A549 (cell line): ENCODE measurements at regions not wholly inside any gene's neighbourhood (a gene's known extent, or its start where the extent isn't known, plus 50 kb on each side); places are given as distances from the start of the nearest gene placed in this dataset.

Experiments
- ATAC-seq, 2 experiments: fragments of 200-7000 bp in 1 of 2; fragments of >200 bp in 1 of 2; cut with Nextera tagmentation in 1 of 2; cut with Tn5 transposase in 1 of 2; 3 replicates each; pipeline versions ENCODE4 v1.8.0 to v1.9.1; 2018 to 2020; ENCODE audit warnings: mild to moderate bottlenecking in 1 of 2, moderate library complexity in 1 of 2
- CTCF ChIA-PET: fragments of 300-600 bp; sonication (Branson Sonifier 250); formaldehyde crosslinking; extraction: SDS; loops from one replicate; lab custom pipeline; 2021; ENCODE audit warnings: antibody characterized with exemption, inconsistent platforms; lab: Yijun Ruan, JAX
- POLR2A ChIA-PET: fragments of 350-600 bp; formaldehyde crosslinking; extraction: SDS; loops from one replicate; lab custom pipeline; 2021; ENCODE audit warnings: antibody characterized with exemption, inconsistent platforms; lab: Yijun Ruan, JAX
- DNase-seq, 2 experiments: peaks; one replicate each; pipeline versions ENCODE4 v3.0.0 to v3.0.0-alpha.2; 2011 to 2016; ENCODE audit warnings: low read depth in 1 of 2, low spot score in 1 of 2
- FAIRE-seq: peaks from 2 replicates; lab custom pipeline; 2011; peaks lifted over from hg19 to GRCh38; lab: Jason Lieb, UNC
- H3K27ac ChIP-seq, 2 experiments: fragments of >200 bp; sonication (Bioruptor Twin); formaldehyde crosslinking; 3 replicates each; pipeline ENCODE4 v1.5.1; 2016 to 2017
- H3K4me1 ChIP-seq: fragments of >200 bp; sonication (Bioruptor Twin); formaldehyde crosslinking; 3 replicates; pipeline ENCODE4 v1.6.1; 2016
- H3K4me2 ChIP-seq: fragments of >200 bp; sonication (Bioruptor Twin); formaldehyde crosslinking; 3 replicates; pipeline ENCODE4 v1.6.1; 2016
- H3K4me3 ChIP-seq: fragments of >200 bp; sonication (Bioruptor Twin); formaldehyde crosslinking; 3 replicates; pipeline ENCODE4 v1.5.1; 2016
- H3K9me3 ChIP-seq: fragments of >200 bp; sonication (Bioruptor Twin); formaldehyde crosslinking; 3 replicates; pipeline ENCODE4 v1.6.1; 2016
- BHLHE40 ChIP-seq: IDR thresholded peaks from 2 replicates; pipeline ENCODE4 v1.6.1; 2012; ENCODE audit warnings: low read depth, low read length, inconsistent platforms
- CBX8 ChIP-seq: fragments of 200-600 bp; sonication (generic); IDR thresholded peaks from 2 replicates; pipeline ENCODE4 v1.6.1; 2016
- CHD2 ChIP-seq: fragments of 150-350 bp; IDR thresholded peaks from 2 replicates; pipeline ENCODE4 v1.6.1; 2014; ENCODE audit warnings: low read length; ENCODE audit not compliant: partially characterized antibody
- EHMT2 ChIP-seq: fragments of 200-600 bp; sonication (generic); IDR thresholded peaks from 2 replicates; pipeline ENCODE4 v1.6.1; 2016; ENCODE audit warnings: antibody characterized with exemption, low read depth, mild to moderate bottlenecking, moderate library complexity
- EP300 ChIP-seq, 2 experiments: fragments of >200 bp; sonication (Bioruptor Twin); formaldehyde crosslinking; IDR thresholded peaks; 2 replicates in 1 of 2; 3 replicates in 1 of 2; pipeline ENCODE4 v1.6.1; 2016 to 2017
- FOXS1 ChIP-seq: fragments of 250-450 bp; sonication (Bioruptor Pico); IDR thresholded peaks from 2 replicates; pipeline ENCODE4 v1.5.0; 2020; ENCODE audit warnings: mild to moderate bottlenecking, moderate library complexity
- GATA3 ChIP-seq: IDR thresholded peaks from 2 replicates; pipeline ENCODE4 v1.6.1; 2012; ENCODE audit warnings: borderline replicate concordance
- HEYL ChIP-seq: fragments of 250-450 bp; sonication (Bioruptor Pico); IDR thresholded peaks from 2 replicates; pipeline ENCODE4 v1.8.0; 2021; ENCODE audit warnings: mild to moderate bottlenecking, moderate library complexity
- HOXB13 ChIP-seq: fragments of 250-450 bp; sonication (Bioruptor Pico); IDR thresholded peaks from 2 replicates; pipeline ENCODE4 v1.5.0; 2020; ENCODE audit warnings: low read depth, mild to moderate bottlenecking, moderate library complexity
- HOXB5 ChIP-seq: fragments of 250-450 bp; sonication (Bioruptor Pico); IDR thresholded peaks from 2 replicates; pipeline ENCODE4 v1.5.0; 2020; ENCODE audit warnings: mild to moderate bottlenecking, moderate library complexity
- JUN ChIP-seq, 2 experiments: fragments of >200 bp; sonication (Bioruptor Twin); formaldehyde crosslinking; IDR thresholded peaks; 2 replicates in 1 of 2; 3 replicates in 1 of 2; pipeline ENCODE4 v1.6.1; 2016 to 2017
- JUNB ChIP-seq: fragments of >200 bp; sonication (Bioruptor Twin); formaldehyde crosslinking; IDR thresholded peaks from 2 replicates; pipeline ENCODE4 v1.6.1; 2016
- POLR2A ChIP-seq: IDR thresholded peaks from 2 replicates; pipeline ENCODE4 v1.6.1; 2012; ENCODE audit warnings: mild to moderate bottlenecking, low read length
- POLR2AphosphoS2 ChIP-seq: conservative IDR thresholded peaks from 2 replicates; pipeline ENCODE4 v1.6.1; 2012; ENCODE audit warnings: low read length, improper control_type of control experiment, inconsistent platforms
- RFX5 ChIP-seq: fragments of 450-650 bp; IDR thresholded peaks from 2 replicates; pipeline ENCODE4 v1.7.1; 2014; ENCODE audit warnings: antibody characterized with exemption, mild to moderate bottlenecking, moderate library complexity
- SREBF2 ChIP-seq: fragments of 450-650 bp; IDR thresholded peaks from 2 replicates; pipeline ENCODE4 v1.6.1; 2014; ENCODE audit warnings: mild to moderate bottlenecking, moderate library complexity
- ZSCAN20 ChIP-seq: fragments of 250-450 bp; sonication (Bioruptor Pico); IDR thresholded peaks from 2 replicates; pipeline ENCODE4 v1.8.0; 2022; ENCODE audit warnings: mild to moderate bottlenecking, moderate library complexity
- WGBS: methylation state at CpG from one replicate; pipeline ENCODE4 v1.1.6; 2017; ENCODE audit errors: missing lambda C conversion rate; 5-methylcytosine and 5-hydroxymethylcytosine counted together
- TF ChIP-seq, protein P1 (sequence below): IDR thresholded peaks from 2 replicates; pipeline ENCODE4 v1.6.1; 2012; ENCODE audit warnings: low read depth, borderline replicate concordance
- TF ChIP-seq, protein P2 (sequence below): IDR thresholded peaks from 2 replicates; pipeline ENCODE4 v1.6.1; 2012
- TF ChIP-seq, protein P3 (sequence below): fragments of 450-650 bp; IDR thresholded peaks from 2 replicates; pipeline ENCODE4 v1.6.1; 2014; ENCODE audit warnings: antibody characterized with exemption
- TF ChIP-seq, protein P4 (sequence below): fragments of >200 bp; sonication (Bioruptor Twin); formaldehyde crosslinking; IDR thresholded peaks from 3 replicates; pipeline ENCODE4 v1.5.1; 2016
- TF ChIP-seq, protein P5 (sequence below): fragments of >200 bp; sonication (Bioruptor Twin); formaldehyde crosslinking; IDR thresholded peaks from 3 replicates; pipeline ENCODE4 v1.6.1; 2016
- TF ChIP-seq, protein P6 (sequence below): fragments of >200 bp; sonication (Bioruptor Twin); formaldehyde crosslinking; IDR thresholded peaks from 2 replicates; pipeline ENCODE4 v1.6.1; 2016
- TF ChIP-seq, protein P7 (sequence below): fragments of 150-350 bp; IDR thresholded peaks from 2 replicates; pipeline ENCODE4 v1.6.1; 2014; ENCODE audit warnings: low read depth, mild to moderate bottlenecking, low read length

DNA sequence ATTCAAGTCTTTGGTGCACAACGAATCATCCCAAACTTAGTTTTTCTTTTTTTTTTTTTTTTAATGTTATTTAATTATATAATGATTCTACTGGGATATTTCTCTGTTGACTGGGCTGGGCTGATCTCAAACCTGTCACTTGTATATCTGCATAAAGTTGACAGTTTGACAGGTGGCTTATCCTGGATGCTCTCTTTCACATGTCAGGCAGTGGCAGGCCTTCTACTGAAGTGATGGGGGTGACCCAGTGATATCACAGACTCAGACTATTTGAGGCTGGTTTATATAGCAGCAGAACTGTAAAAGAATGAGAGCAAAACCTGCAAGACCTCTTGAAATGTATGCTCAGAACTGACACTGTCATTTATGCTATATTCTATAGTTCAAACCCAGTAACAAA lies 1813.5 kb upstream of the CDH6 start:
- no peaks in the 10 kb centered on the region for H3K9me3 ChIP-seq
- CTCF ChIA-PET = no interaction called here
- H3K27ac ChIP-seq = no peak overlapping the region
- H3K4me2 ChIP-seq = no peak overlapping the region
- ATAC-seq (no peak), DNase-seq (no peak), FAIRE-seq (no peak)
- H3K4me1 ChIP-seq = no peaks in the 10 kb centered on the region
- H3K4me3 ChIP-seq = no peak overlapping the region
- TF ChIP-seq, protein P1, sequence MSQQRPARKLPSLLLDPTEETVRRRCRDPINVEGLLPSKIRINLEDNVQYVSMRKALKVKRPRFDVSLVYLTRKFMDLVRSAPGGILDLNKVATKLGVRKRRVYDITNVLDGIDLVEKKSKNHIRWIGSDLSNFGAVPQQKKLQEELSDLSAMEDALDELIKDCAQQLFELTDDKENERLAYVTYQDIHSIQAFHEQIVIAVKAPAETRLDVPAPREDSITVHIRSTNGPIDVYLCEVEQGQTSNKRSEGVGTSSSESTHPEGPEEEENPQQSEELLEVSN = no peak
- POLR2A ChIA-PET = no interaction called here
- 32% methylated on average over 1 of the region's 1 CpG for WGBS

DNA sequence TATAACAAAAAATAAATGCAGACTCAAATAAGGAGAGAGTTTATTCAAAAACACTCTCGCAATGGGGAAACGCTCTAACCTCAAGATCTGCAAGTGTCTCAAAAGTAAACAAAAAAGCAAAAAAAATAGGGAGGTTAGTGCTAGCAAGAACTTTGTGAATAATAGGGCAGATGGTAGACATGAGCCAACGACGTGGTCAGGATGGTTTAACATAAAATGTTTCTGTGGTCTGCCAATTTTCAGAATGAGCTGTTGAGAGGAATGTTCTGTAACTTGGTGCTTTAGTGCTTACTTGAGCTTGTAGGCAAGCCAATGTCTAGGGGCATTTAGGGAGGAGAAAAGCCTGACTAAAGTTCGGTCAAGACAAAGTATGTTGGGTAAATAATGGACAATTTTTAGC lies 1813.9 kb upstream of the CDH6 start:
- CTCF ChIA-PET = no interaction called here

DNA sequence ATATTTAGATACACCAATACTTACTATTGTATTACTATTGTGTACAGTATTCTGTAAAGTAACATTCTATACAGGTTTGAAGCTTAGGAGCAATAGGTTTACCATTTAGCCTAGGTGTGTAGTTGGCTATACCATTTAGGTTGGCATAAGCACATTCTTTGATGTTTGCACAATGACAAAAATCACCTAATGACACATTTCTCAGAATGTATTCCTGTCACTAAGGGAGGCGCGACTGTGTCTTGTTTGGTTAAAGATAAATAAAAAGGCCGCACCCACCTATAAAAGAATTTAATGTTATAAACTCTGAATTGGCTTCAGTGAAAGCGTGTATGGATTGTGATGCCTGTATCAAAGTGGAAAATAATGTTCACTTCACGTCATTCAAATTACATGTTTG lies 1815.4 kb upstream of the CDH6 start:
- CTCF ChIA-PET = no interaction called here
- no peak for DNase-seq
- Histone ChIP-seq H3K4me3 (no peak overlapping the region), H3K4me1 (no peaks in the 10 kb centered on the region), H3K9me3 (no peaks in the 10 kb centered on the region), H3K4me2 (no peak overlapping the region), H3K27ac (no peak overlapping the region)
- ATAC-seq = no peak
- POLR2A ChIA-PET = no interaction called here
- TF ChIP-seq, protein P2, sequence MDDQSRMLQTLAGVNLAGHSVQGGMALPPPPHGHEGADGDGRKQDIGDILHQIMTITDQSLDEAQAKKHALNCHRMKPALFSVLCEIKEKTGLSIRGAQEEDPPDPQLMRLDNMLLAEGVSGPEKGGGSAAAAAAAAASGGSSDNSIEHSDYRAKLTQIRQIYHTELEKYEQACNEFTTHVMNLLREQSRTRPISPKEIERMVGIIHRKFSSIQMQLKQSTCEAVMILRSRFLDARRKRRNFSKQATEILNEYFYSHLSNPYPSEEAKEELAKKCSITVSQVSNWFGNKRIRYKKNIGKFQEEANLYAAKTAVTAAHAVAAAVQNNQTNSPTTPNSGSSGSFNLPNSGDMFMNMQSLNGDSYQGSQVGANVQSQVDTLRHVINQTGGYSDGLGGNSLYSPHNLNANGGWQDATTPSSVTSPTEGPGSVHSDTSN = no peak
- TF ChIP-seq SREBF2 (no peak), RFX5 (no peak), CBX8 (no peak), EP300 (IDR thresholded peaks at IDR 0.05) (no peak), HOXB5 (CRISPR knock-in tag) (no peak), POLR2A (no peak), POLR2AphosphoS2 (no peak), JUN (IDR thresholded peaks at IDR 0.05) (no peak), CHD2 (no peak)
- TF ChIP-seq, protein P3, sequence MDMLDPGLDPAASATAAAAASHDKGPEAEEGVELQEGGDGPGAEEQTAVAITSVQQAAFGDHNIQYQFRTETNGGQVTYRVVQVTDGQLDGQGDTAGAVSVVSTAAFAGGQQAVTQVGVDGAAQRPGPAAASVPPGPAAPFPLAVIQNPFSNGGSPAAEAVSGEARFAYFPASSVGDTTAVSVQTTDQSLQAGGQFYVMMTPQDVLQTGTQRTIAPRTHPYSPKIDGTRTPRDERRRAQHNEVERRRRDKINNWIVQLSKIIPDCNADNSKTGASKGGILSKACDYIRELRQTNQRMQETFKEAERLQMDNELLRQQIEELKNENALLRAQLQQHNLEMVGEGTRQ = no peak
- TF ChIP-seq, protein P4, sequence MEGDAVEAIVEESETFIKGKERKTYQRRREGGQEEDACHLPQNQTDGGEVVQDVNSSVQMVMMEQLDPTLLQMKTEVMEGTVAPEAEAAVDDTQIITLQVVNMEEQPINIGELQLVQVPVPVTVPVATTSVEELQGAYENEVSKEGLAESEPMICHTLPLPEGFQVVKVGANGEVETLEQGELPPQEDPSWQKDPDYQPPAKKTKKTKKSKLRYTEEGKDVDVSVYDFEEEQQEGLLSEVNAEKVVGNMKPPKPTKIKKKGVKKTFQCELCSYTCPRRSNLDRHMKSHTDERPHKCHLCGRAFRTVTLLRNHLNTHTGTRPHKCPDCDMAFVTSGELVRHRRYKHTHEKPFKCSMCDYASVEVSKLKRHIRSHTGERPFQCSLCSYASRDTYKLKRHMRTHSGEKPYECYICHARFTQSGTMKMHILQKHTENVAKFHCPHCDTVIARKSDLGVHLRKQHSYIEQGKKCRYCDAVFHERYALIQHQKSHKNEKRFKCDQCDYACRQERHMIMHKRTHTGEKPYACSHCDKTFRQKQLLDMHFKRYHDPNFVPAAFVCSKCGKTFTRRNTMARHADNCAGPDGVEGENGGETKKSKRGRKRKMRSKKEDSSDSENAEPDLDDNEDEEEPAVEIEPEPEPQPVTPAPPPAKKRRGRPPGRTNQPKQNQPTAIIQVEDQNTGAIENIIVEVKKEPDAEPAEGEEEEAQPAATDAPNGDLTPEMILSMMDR = no peak
- TF ChIP-seq, protein P5, sequence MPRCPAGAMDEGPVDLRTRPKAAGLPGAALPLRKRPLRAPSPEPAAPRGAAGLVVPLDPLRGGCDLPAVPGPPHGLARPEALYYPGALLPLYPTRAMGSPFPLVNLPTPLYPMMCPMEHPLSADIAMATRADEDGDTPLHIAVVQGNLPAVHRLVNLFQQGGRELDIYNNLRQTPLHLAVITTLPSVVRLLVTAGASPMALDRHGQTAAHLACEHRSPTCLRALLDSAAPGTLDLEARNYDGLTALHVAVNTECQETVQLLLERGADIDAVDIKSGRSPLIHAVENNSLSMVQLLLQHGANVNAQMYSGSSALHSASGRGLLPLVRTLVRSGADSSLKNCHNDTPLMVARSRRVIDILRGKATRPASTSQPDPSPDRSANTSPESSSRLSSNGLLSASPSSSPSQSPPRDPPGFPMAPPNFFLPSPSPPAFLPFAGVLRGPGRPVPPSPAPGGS = no peak
- TF ChIP-seq, all 56 proteins: peak for 0
- FAIRE-seq = no peak
- WGBS = 43% methylated on average over 5 of the region's 5 CpGs

More for the DNA sequence above, 1813.9 kb upstream of the CDH6 start:
- POLR2A ChIA-PET = no interaction called here
- Histone ChIP-seq H3K4me3 (no peak overlapping the region), H3K4me2 (no peak overlapping the region), H3K4me1 (no peaks in the 10 kb centered on the region), H3K27ac (no peak overlapping the region), H3K9me3 (no peaks in the 10 kb centered on the region)
- no peak for ATAC-seq
- DNase-seq = no peak
- TF ChIP-seq POLR2AphosphoS2 (no peak), CBX8 (no peak), HEYL (CRISPR knock-in tag) (no peak), GATA3 (no peak), POLR2A (no peak), FOXS1 (CRISPR knock-in tag) (no peak), JUNB (no peak), HOXB13 (CRISPR knock-in tag) (no peak), EHMT2 (no peak), JUN (IDR thresholded peaks at IDR 0.05) (no peak), ZSCAN20 (no peak), BHLHE40 (no peak)
- TF ChIP-seq, protein P5 = no peak
- TF ChIP-seq, protein P6, sequence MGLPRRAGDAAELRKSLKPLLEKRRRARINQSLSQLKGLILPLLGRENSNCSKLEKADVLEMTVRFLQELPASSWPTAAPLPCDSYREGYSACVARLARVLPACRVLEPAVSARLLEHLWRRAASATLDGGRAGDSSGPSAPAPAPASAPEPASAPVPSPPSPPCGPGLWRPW = no peak
- TF ChIP-seq, protein P7, sequence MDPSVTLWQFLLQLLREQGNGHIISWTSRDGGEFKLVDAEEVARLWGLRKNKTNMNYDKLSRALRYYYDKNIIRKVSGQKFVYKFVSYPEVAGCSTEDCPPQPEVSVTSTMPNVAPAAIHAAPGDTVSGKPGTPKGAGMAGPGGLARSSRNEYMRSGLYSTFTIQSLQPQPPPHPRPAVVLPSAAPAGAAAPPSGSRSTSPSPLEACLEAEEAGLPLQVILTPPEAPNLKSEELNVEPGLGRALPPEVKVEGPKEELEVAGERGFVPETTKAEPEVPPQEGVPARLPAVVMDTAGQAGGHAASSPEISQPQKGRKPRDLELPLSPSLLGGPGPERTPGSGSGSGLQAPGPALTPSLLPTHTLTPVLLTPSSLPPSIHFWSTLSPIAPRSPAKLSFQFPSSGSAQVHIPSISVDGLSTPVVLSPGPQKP = no peak
- no peak for FAIRE-seq
- 54% methylated on average over 5 of the region's 5 CpGs for WGBS
